Inflammatory macrophage treated with lipopolysaccharide for 1 hour (primary cell): ENCODE measurements at regions not wholly inside any gene's neighbourhood (a gene's known extent, or its start where the extent isn't known, plus 50 kb on each side); places are given as distances from the start of the nearest gene placed in this dataset.

Experiments
- DNase-seq, 2 donors: peaks; one replicate each; pipeline ENCODE4 v3.0.0-alpha.2; 2020 to 2022

GRCh38 chr1:243943671-243944428 lies 93.8 kb upstream of the AKT3 start:
- DNase-seq = no peak

- DNase-seq = no peak
Measured at GRCh38 chr1:243942196-243943150, 92.4 kb upstream of the AKT3 start.

DNA sequence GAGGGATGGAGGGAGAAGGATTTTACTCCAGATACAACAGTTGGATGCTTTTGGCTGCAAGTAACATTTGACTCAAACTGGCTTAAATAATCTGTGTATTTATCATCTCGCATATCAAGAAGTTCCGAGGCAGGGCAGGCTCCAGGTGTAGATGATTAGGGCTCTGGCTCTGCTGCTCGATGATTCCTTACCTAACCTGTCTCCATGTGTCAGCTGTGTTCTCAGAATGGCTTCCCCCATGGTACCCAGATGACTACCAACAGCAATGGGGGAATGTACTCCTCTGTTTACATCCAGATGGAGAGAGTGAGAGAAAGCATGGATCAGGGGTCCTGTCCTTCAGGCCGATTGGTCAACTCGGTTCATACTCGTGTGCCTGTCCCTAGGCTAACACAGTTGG lies 90.4 kb upstream of the AKT3 start:
- no peak for DNase-seq

- DNase-seq = no peak
Measured at GRCh38 chr1:243939167-243939848, 89.3 kb upstream of the AKT3 start.

DNA sequence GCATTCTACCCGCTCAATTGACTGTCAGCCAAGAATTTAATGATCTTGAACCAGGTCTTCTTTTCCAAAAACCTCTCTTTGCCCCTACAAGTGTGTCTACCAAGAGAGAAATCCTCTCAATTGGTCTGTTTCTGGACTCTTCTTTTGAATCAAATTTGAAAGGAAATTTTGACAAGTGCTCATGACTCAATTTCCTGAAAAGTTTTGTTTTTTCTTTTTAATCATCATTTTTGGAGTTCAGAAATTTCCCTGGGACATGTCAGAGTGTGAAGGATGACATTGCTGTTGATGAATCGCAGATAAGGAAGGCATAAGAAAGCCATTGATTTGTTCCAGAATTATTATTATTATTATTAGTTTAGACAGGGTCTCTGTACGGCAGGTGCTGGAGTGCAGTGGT lies 88.2 kb upstream of the AKT3 start:
- no peak for DNase-seq

- no peak for DNase-seq
Measured at GRCh38 chr1:243933495-243933894, 83.5 kb upstream of the AKT3 start.

DNA sequence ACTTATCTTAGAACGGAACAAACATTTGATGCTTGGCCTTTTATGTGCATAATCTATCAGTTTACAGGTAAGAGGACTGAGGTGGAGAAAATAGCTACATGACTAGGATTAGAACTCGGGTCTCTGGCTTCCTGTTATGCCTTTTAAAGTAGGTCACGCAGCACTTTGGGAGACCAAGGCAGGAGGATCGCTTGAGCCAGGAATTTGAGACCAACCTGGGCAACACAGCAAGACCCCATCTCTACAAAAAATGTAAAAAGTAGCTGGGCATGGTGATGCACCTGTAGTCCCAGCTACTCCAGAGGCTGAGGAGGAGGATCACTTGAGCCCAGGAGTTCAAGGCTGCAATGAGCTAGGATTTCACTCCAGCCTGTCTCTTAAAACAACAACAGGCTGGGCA lies 81.9 kb upstream of the AKT3 start:
- DNase-seq = no peak

DNA sequence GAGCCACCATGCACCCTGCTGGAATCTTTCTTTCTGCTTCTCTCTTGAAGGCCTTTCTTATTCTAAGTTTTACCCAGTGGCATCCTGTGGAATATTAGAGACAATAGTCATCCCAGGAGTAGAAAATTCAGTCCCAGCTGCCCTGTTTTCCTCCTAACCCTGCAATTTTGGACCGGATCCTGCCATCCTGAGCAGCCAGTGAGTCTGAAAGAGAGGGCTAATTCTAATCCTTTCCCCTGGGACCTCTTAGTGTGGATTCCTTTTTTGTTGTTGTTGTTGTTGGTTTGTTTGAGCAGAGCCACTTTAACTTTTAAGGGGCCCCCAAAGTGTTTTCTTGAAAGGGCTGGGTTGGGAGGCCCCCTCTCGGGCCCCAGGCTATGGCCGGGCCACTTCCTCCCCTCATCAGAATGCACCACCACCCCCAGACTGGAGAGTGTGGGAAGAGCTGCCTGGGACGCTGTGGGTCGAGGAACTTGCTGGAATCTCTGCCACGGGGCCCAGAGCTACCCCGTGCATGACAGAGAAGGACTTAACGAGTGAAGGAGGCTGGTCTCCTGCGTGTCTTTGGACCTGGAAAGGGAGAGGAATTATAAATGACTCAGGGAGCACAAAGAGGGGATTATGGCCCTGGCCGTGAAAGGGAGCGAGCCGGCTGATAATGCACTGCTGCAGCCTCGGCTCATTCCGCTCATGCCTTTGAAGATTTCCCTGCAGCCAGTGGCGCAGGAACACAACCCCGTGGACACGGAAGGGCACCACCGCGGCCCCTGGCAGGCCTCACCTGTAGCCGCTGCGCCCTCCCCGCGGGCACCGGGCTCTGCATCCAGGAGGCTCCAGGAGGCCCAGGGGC lies 81.0 kb upstream of the AKT3 start:
- DNase-seq = no peak

DNA sequence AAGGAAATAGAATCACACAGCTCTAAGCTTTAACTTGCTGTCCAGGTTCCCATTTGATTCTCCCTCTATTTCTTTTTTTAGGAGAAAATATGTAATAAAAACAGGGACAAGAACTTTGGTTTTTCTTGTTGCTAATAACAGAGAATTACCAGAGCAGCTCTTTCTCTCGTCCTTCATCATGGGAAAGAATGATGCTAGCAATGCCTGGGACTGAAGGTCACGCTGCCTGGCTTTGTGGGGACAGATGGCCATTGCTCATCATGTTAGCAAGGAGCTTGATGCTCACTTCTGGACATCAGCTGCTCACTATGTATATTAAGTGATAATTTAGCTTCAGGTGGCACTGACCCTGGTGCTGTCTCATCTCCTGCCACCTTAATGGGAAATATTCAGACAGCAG lies 77.3 kb upstream of the AKT3 start:
- DNase-seq = no peak

GRCh38 chr1:243926803-243927245 lies 76.8 kb upstream of the AKT3 start:
- DNase-seq = no peak

DNA sequence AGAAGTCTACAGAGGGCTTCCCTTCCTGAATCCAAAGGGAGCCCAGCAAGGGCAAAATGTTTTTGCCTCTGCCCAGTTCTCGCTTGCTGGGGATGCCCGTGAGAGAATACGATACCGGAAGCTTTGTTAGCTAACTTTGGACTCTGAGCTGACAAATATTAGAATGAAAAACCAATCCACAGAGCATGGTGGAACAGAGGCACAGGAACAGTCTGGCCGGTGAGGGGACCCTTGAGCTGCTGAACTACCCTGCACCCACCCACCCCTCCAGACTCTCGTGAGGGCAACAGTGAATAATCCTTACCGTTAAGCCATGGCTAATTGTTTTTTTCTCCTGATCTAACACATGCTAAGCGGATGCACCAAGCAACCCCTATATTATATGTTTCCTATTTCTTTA lies 76.3 kb upstream of the AKT3 start:
- no peak for DNase-seq

DNA sequence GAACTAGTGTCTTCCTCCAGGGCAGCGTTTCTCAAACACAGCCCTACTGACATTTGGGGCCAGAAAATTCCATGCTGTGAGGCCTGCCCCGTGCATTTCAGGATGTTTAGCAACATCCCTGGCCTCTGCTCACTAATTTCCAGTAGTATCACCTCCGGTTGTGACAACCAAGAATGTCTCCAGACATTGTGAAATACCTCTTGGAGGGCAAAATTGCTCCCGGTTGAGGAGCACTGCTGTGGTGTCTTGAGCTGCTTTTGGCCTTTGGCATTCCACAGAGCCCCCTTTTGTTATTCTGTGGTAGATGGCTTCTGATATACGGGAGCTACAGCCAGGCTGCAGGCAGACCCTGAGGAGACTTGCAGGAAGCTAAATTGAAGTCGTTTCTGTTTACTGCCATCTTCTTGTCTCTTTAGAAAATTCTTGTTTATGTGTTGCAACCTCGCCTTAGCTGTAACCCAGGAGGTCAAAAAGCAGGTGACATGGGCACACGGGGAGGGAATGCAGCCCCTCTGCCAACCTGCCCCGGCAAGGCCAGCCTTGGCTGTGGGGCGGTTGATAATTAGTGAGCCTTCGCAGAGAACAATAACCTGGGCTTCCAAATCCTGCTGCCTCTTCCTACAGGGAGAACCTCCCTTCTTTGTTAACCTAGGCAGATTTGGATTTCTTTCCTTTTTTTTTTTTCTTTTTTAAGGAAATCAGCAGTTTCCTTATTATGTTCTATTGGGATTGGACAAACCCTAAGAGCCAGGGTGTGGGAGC lies 74.7 kb upstream of the AKT3 start:
- DNase-seq = no peak

DNA sequence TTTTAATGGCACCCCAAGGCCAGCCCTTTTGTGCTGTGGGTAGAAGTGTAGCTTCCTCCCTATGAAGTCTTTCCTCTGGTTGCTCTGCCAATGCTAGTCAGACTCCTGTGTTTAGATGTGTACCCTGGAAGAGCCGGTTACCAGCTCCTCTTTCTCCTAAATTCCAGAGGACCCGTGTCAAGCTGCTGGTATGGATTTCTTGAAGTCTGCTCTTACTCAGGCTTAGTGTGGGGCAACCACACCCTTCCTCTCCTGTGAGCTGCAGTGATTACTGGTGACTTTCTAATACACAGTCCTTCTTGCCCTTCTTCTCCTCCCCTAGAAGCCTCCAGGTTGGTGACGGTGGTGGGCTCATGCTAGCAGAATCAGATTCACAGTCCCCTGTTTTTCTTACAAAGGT lies 74.1 kb upstream of the AKT3 start:
- DNase-seq = no peak

- no peak for DNase-seq
Measured at GRCh38 chr1:243923292-243924171, 73.5 kb upstream of the AKT3 start.

DNA sequence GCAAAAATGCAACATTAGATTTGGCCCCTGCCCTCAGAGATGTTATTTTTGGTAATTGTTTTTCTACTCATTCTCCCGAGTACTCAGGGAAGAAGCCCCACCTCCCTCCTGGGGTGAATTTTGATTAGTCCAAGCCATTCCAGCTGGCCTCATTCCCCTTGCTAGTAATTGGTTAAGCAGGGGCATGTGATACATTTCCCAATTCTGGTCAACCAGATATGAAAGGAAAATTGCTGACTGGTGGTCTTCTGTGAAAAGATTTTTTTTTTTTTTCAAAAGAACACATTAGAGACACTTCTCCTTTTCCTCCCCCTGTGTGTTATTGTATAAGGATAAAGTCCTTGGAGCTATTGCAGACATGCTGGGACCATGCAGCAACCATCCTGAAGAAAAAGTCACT lies 71.1 kb upstream of the AKT3 start:
- DNase-seq = peak in 1 of 2 donors; percentile 22

DNA sequence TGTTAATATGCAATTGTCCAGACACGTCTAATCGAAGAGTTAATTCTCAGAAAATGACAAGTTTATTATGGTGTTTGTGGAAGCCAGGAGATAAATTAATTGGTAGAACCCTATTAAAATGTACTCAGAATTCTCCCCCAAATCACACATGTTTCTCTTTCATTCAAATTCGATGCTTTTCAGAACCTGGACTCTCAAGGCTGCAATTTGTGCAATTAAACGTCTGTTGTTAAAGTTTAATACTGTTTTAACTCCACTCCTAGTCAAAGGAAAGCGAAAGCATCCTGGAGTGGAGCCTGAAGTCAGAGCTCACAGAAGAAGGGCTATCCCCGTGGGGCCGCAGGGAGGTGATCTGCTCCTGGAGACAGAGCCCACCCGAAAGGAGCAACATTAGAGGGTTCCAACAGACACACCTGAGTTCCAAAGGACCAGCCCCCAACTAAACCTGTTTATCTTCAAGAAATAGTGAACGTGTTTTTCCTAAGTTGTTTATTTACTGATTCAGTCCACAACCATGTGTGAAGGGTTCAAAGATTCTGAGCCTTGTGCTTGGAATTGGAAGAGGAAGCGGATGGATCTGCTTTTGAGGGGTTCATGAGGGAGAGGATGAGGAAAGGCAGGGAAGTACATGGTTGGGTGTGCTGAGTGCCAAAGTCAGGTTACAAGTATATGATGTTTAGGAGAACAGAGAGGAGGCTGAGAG lies 68.0 kb upstream of the AKT3 start:
- DNase-seq = no peak

- peak in 1 of 2 donors; percentile 28 for DNase-seq
Measured at GRCh38 chr1:243917177-243917862, 67.3 kb upstream of the AKT3 start.

DNA sequence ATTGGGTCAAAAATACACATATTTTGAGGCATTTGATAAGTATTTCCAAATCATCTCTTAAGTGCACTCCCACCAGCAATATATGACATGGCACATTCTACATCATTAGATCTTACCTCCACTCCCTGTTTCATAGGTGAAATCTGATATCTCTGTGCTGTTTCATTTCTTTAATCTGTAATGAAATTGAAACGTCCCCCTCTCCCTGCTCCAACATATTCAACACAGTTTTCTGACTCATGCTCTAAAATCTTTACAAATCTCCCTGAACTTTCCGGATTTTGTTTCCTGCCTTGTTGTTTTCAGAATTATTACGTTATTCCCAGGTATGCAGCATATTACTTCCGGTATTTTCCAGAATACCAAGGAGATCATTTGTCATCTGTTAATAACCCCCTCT lies 66.1 kb upstream of the AKT3 start:
- no peak for DNase-seq

DNA sequence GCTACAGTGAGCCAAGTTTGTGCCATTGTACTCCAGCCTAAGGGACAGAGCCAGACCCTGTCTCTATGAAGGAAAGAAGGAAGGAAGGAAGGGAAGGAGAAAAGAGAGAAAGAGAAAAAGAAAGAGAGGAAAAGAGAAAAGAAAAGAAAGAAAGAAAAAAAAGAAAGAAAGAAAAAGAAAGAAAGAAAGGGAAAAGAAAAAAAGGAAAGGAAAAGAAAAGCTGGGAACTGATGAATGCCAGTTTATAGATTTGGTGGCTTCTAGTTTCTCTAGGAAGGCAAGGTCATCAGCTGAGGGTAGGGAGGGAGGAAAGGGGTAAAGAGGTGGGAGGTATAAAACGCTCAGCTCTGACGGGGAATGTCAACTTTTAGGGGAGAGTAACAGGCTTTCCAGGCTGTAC lies 62.3 kb upstream of the AKT3 start:
- no peak for DNase-seq
